ENCODE measurements at regions not wholly inside any gene's neighbourhood (a gene's known extent, or its start where the extent isn't known, plus 50 kb on each side); places are given as distances from the start of the nearest gene placed in this dataset.

- DNase-seq = no peak
Observed at GRCh38 chr6:67252663-67253062, 1382.4 kb upstream of the ADGRB3 start.

- no peak for DNase-seq
Observed at GRCh38 chr6:67248077-67248476, 1387.0 kb upstream of the ADGRB3 start.

GRCh38 chr6:67244037-67244436 is 1391.0 kb upstream of the ADGRB3 start:
- no peak for DNase-seq

- no peak for DNase-seq
Observed at GRCh38 chr6:67237277-67237676, 1397.8 kb upstream of the ADGRB3 start.

GRCh38 chr6:67231092-67231491 is 1404.0 kb upstream of the ADGRB3 start:
- no peak for DNase-seq

GRCh38 chr6:67224989-67225388 is 1410.1 kb upstream of the ADGRB3 start:
- DNase-seq = no peak

- no peak for DNase-seq
Observed at GRCh38 chr6:67221226-67221625, 1413.9 kb upstream of the ADGRB3 start.

- no peak for DNase-seq
Observed at GRCh38 chr6:67219346-67219745, 1415.7 kb upstream of the ADGRB3 start.

GRCh38 chr6:67212584-67212983 is 1422.5 kb upstream of the ADGRB3 start:
- no peak for DNase-seq

- DNase-seq = no peak
Observed at GRCh38 chr6:67210450-67210849, 1424.6 kb upstream of the ADGRB3 start.

- no peak for DNase-seq
Observed at GRCh38 chr6:67201563-67201962, 1433.5 kb upstream of the ADGRB3 start.

GRCh38 chr6:67200626-67201403 is 1434.3 kb upstream of the ADGRB3 start:
- DNase-seq = no peak

GRCh38 chr6:67199425-67199824 is 1435.7 kb upstream of the ADGRB3 start:
- no peak for DNase-seq

GRCh38 chr6:67190733-67191132 is 1444.3 kb upstream of the ADGRB3 start:
- no peak for DNase-seq

GRCh38 chr6:67184405-67184804 is 1450.7 kb upstream of the ADGRB3 start:
- DNase-seq = no peak

- DNase-seq = no peak
Observed at GRCh38 chr6:67175101-67175500, 1460.0 kb upstream of the ADGRB3 start.

GRCh38 chr6:67165606-67166005 is 1458.6 kb upstream of the EYS start:
- no peak for DNase-seq

- no peak for DNase-seq
Observed at GRCh38 chr6:67160820-67161219, 1453.8 kb upstream of the EYS start.

GRCh38 chr6:67141005-67141404 is 1434.0 kb upstream of the EYS start:
- DNase-seq = no peak

- no peak for DNase-seq
Observed at GRCh38 chr6:67133973-67134372, 1426.9 kb upstream of the EYS start.

GRCh38 chr6:67131827-67132226 is 1424.8 kb upstream of the EYS start:
- peak in 54 of 58 donors; percentile 1 to 90 (median 58) for DNase-seq

- DNase-seq = no peak
Observed at GRCh38 chr6:67129780-67130179, 1422.8 kb upstream of the EYS start.

GRCh38 chr6:67127041-67127440 is 1420.0 kb upstream of the EYS start:
- DNase-seq = no peak

- DNase-seq = no peak
Observed at GRCh38 chr6:67121115-67121514, 1414.1 kb upstream of the EYS start.

Measured in anterior cingulate cortex (tissue), 58 donors.